ENCODE measurements at regions not wholly inside any gene's neighbourhood (a gene's known extent, or its start where the extent isn't known, plus 50 kb on each side); places are given as distances from the start of the nearest gene placed in this dataset.

GRCh38 chr1:213585402-213585801 is 402.4 kb upstream of the PROX1 start:
- no peaks in the 10 kb centered on the region for H3K36me3 ChIP-seq (ENCODE audit: low read depth, low read length)
- H3K4me3 ChIP-seq (ENCODE audit: low read length): no peak overlapping the region
- no peak overlapping the region for H2AFZ ChIP-seq (ENCODE audit: low read length)
- no TSS peak for BruUV-seq (replicated peaks)
- H3K27me3 ChIP-seq (ENCODE audit: low read length): peaks cover 15% of the 10 kb centered on the region; the same call in 1 of the 2 replicates
- H4K20me1 ChIP-seq (ENCODE audit: low read length): no peaks in the 10 kb centered on the region
- no peak overlapping the region for H3K4me2 ChIP-seq (ENCODE audit: low read length)
- no peak overlapping the region for H3K9ac ChIP-seq (ENCODE audit: low read length)
- ChIA-PET POLR2A (ENCODE audit: unreplicated experiment) (no interaction called here), CTCF (no interaction called here)
- no peaks in the 10 kb centered on the region for H3K79me2 ChIP-seq (ENCODE audit: low read length)
- ATAC-seq (no peak), DNase-seq (no peak)
- no peak overlapping the region for H3K27ac ChIP-seq (ENCODE audit: low read length)
- H3F3A ChIP-seq (ENCODE audit: low read length, unreplicated experiment): no peaks in the 10 kb centered on the region
- H3K4me1 ChIP-seq (ENCODE audit: insufficient read depth, low read length): no peaks in the 10 kb centered on the region
- no peak for TF ChIP-seq EZH2 (IDR thresholded peaks at IDR 0.05; ENCODE audit: low read length, unreplicated experiment)
- TF ChIP-seq, protein P1, sequence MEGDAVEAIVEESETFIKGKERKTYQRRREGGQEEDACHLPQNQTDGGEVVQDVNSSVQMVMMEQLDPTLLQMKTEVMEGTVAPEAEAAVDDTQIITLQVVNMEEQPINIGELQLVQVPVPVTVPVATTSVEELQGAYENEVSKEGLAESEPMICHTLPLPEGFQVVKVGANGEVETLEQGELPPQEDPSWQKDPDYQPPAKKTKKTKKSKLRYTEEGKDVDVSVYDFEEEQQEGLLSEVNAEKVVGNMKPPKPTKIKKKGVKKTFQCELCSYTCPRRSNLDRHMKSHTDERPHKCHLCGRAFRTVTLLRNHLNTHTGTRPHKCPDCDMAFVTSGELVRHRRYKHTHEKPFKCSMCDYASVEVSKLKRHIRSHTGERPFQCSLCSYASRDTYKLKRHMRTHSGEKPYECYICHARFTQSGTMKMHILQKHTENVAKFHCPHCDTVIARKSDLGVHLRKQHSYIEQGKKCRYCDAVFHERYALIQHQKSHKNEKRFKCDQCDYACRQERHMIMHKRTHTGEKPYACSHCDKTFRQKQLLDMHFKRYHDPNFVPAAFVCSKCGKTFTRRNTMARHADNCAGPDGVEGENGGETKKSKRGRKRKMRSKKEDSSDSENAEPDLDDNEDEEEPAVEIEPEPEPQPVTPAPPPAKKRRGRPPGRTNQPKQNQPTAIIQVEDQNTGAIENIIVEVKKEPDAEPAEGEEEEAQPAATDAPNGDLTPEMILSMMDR (conservative IDR thresholded peaks at IDR 0.05; ENCODE audit: low read depth, low read length): no peak
- TF ChIP-seq EZH2phosphoT487 (IDR thresholded peaks at IDR 0.05; ENCODE audit: borderline replicate concordance, low read length): no peak
- no peaks in the 10 kb centered on the region for H3K9me3 ChIP-seq (ENCODE audit: low read length)
- H3K9me2 ChIP-seq (replicated peaks; ENCODE audit: low read length): no peaks in the 10 kb centered on the region
- intact Hi-C loops (cut with micrococcal nuclease): no loop called here

GRCh38 chr1:213585959-213586586 is 401.7 kb upstream of the PROX1 start:
- ATAC-seq (no peak), DNase-seq (no peak)
- H3K4me3 ChIP-seq (ENCODE audit: low read length): no peak overlapping the region
- intact Hi-C loops (cut with micrococcal nuclease): no loop called here
- no peaks in the 10 kb centered on the region for H3F3A ChIP-seq (ENCODE audit: low read length, unreplicated experiment)
- H3K9me2 ChIP-seq (replicated peaks; ENCODE audit: low read length): no peaks in the 10 kb centered on the region
- H3K27ac ChIP-seq (ENCODE audit: low read length): no peak overlapping the region
- H3K9ac ChIP-seq (ENCODE audit: low read length): no peak overlapping the region
- H3K4me1 ChIP-seq (ENCODE audit: insufficient read depth, low read length): no peaks in the 10 kb centered on the region
- H3K36me3 ChIP-seq (ENCODE audit: low read depth, low read length): no peaks in the 10 kb centered on the region
- H2AFZ ChIP-seq (ENCODE audit: low read length): no peak overlapping the region
- ChIA-PET CTCF (no interaction called here), POLR2A (ENCODE audit: unreplicated experiment) (no interaction called here)
- no peaks in the 10 kb centered on the region for H3K79me2 ChIP-seq (ENCODE audit: low read length)
- H3K27me3 ChIP-seq (ENCODE audit: low read length): peaks cover 21% of the 10 kb centered on the region; the same call in 1 of the 2 replicates
- H3K9me3 ChIP-seq (ENCODE audit: low read length): no peaks in the 10 kb centered on the region
- no peak overlapping the region for H3K4me2 ChIP-seq (ENCODE audit: low read length)
- no peaks in the 10 kb centered on the region for H4K20me1 ChIP-seq (ENCODE audit: low read length)
- BruUV-seq (replicated peaks): no TSS peak
- no peak for TF ChIP-seq EZH2 (IDR thresholded peaks at IDR 0.05; ENCODE audit: low read length, unreplicated experiment)
- TF ChIP-seq, protein P1 (conservative IDR thresholded peaks at IDR 0.05; ENCODE audit: low read depth, low read length): no peak
- no peak for TF ChIP-seq EZH2phosphoT487 (IDR thresholded peaks at IDR 0.05; ENCODE audit: borderline replicate concordance, low read length)

DNA sequence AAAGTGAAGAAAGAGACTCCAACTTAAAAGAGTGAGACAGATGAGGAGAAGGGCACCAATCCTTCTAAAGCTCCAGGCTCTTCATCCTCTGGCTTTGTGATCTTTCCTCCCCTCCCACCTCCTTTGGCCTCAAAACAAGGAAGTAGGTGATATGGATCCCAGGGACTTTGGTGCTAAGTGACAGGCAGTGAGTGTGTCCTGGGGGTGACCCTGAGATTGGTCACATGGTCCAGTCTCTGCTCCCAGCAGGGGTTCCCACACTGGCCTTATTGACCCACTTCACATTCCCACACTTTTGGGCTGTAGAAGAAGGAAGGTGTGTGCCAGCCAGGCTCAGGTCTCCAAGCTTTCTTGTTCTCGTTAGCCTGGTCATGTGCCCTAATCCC is 401.2 kb upstream of the PROX1 start:
- no peaks in the 10 kb centered on the region for H4K20me1 ChIP-seq (ENCODE audit: low read length)
- ATAC-seq (no peak), DNase-seq (no peak)
- no peaks in the 10 kb centered on the region for H3K36me3 ChIP-seq (ENCODE audit: low read depth, low read length)
- H3K4me2 ChIP-seq (ENCODE audit: low read length): no peak overlapping the region
- H2AFZ ChIP-seq (ENCODE audit: low read length): no peak overlapping the region
- intact Hi-C loops (cut with micrococcal nuclease): no loop called here
- BruUV-seq (replicated peaks): no TSS peak
- H3K4me1 ChIP-seq (ENCODE audit: insufficient read depth, low read length): no peaks in the 10 kb centered on the region
- H3K4me3 ChIP-seq (ENCODE audit: low read length): no peak overlapping the region
- POLR2A ChIA-PET (ENCODE audit: unreplicated experiment): no interaction called here
- no peaks in the 10 kb centered on the region for H3K9me2 ChIP-seq (replicated peaks; ENCODE audit: low read length)
- CTCF ChIA-PET: no interaction called here
- no peak overlapping the region for H3K9ac ChIP-seq (ENCODE audit: low read length)
- peaks cover 26% of the 10 kb centered on the region; the same call in 1 of the 2 replicates for H3K27me3 ChIP-seq (ENCODE audit: low read length)
- no peaks in the 10 kb centered on the region for H3K79me2 ChIP-seq (ENCODE audit: low read length)
- no peak for TF ChIP-seq EZH2 (IDR thresholded peaks at IDR 0.05; ENCODE audit: low read length, unreplicated experiment)
- no peak for TF ChIP-seq EZH2phosphoT487 (IDR thresholded peaks at IDR 0.05; ENCODE audit: borderline replicate concordance, low read length)
- TF ChIP-seq, protein P1 (conservative IDR thresholded peaks at IDR 0.05; ENCODE audit: low read depth, low read length): no peak
- H3F3A ChIP-seq (ENCODE audit: low read length, unreplicated experiment): no peaks in the 10 kb centered on the region
- H3K27ac ChIP-seq (ENCODE audit: low read length): no peak overlapping the region
- H3K9me3 ChIP-seq (ENCODE audit: low read length): no peaks in the 10 kb centered on the region

Measured in PC-3 (cell line).